Loucy (cell line): ENCODE measurements at regions not wholly inside any gene's neighbourhood (a gene's known extent, or its start where the extent isn't known, plus 50 kb on each side); places are given as distances from the start of the nearest gene placed in this dataset.

ENCODE experiments used
- H2AFZ ChIP-seq: fragments of 200-600 bp; sonication (generic); 2 replicates; pipeline ENCODE4 v1.6.0; 2016; ENCODE audit warnings: antibody characterized with exemption, mild to moderate bottlenecking, low read length, moderate library complexity
- H3F3A ChIP-seq: fragments of 200-600 bp; 2 replicates; pipeline ENCODE4 v1.6.0; 2016; ENCODE audit warnings: antibody characterized with exemption, low read depth, mild to moderate bottlenecking
- H3K27me3 ChIP-seq: fragments of 200-600 bp; sonication (generic); 2 replicates; pipeline ENCODE4 v1.6.1; 2014; ENCODE audit warnings: low read length, mild to moderate bottlenecking; ENCODE audit not compliant: insufficient read depth, poor library complexity, severe bottlenecking
- H3K36me3 ChIP-seq: fragments of 200-600 bp; sonication (generic); 2 replicates; pipeline ENCODE4 v1.6.1; 2016; ENCODE audit warnings: low read length; ENCODE audit not compliant: insufficient read depth
- H3K4me1 ChIP-seq: fragments of 200-600 bp; sonication (generic); 2 replicates; pipeline ENCODE4 v1.5.1; 2014; ENCODE audit warnings: low read length, mild to moderate bottlenecking; ENCODE audit not compliant: insufficient read depth, poor library complexity, severe bottlenecking
- H3K4me2 ChIP-seq: fragments of 200-600 bp; sonication (generic); 2 replicates; pipeline ENCODE4 v1.6.0; 2014; ENCODE audit warnings: antibody characterized with exemption, low read length, low read depth, mild to moderate bottlenecking; ENCODE audit not compliant: poor library complexity, severe bottlenecking
- H3K4me3 ChIP-seq: fragments of 200-600 bp; sonication (generic); 2 replicates; pipeline ENCODE4 v1.5.1; 2014; ENCODE audit warnings: low read length, mild to moderate bottlenecking, mixed read lengths; ENCODE audit not compliant: poor library complexity, severe bottlenecking
- H3K79me2 ChIP-seq: fragments of 200-600 bp; sonication (generic); 2 replicates; pipeline ENCODE4 v1.6.1; 2014; ENCODE audit warnings: low read length; ENCODE audit not compliant: insufficient read depth
- H3K9ac ChIP-seq: fragments of 200-600 bp; sonication (generic); 2 replicates; pipeline ENCODE4 v1.6.0; 2014; ENCODE audit warnings: mild to moderate bottlenecking, low read depth, low read length, moderate library complexity; ENCODE audit not compliant: poor library complexity, severe bottlenecking
- H3K9me2 ChIP-seq: fragments of 200-600 bp; sonication (generic); replicated peaks from 2 replicates; pipeline ENCODE4 v1.6.1; 2016; ENCODE audit warnings: low read depth, low read length, mixed read lengths
- H3K9me3 ChIP-seq: fragments of 200-600 bp; sonication (generic); 2 replicates; pipeline ENCODE4 v1.6.1; 2014; ENCODE audit warnings: mild to moderate bottlenecking, antibody characterized with exemption, low read length, low read depth; ENCODE audit not compliant: insufficient read depth
- H4K20me1 ChIP-seq: fragments of 200-600 bp; sonication (generic); 2 replicates; pipeline ENCODE4 v1.6.0; 2014; ENCODE audit warnings: antibody characterized with exemption, low read length, mild to moderate bottlenecking; ENCODE audit not compliant: insufficient read depth, poor library complexity, severe bottlenecking
- EZH2phosphoT487 ChIP-seq: fragments of 200-600 bp; IDR thresholded peaks from 2 replicates; pipeline ENCODE4 v1.6.1; 2018; ENCODE audit warnings: antibody characterized with exemption, mild to moderate bottlenecking, moderate library complexity, borderline replicate concordance
- TF ChIP-seq, protein P1 (sequence below): fragments of 200-600 bp; sonication (generic); conservative IDR thresholded peaks from 2 replicates; pipeline ENCODE4 v1.5.1; 2014; ENCODE audit warnings: mild to moderate bottlenecking, antibody characterized with exemption, low read length

DNA sequence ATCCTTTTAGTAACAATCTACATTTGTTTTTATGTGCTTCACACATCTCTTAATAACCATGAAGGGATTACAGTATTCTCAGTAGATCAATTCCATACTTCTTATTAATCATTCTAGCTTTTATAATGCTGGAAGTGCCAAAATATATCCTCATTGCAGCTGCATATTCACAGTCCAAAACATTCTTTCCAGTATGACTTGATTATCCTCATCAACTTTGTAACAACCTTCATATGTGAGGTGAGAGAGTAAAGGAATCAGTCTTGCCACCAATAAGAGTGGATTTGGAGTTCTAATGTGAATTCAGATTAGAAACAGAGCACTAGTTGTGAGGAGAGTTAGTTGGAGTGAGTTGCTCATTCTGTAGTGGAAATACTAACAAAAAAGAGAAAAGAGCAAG is 208.0 kb upstream of the SPRY2 start:
- no peaks in the 10 kb centered on the region for H3K9me2 ChIP-seq
- no peaks in the 10 kb centered on the region for H3K9me3 ChIP-seq
- peaks cover 2% of the 10 kb centered on the region for H3K4me1 ChIP-seq
- no peaks in the 10 kb centered on the region for H3K36me3 ChIP-seq
- peak overlapping the region; percentile 25; the same call in 1 of the 2 replicates for H2AFZ ChIP-seq
- H3K4me2 ChIP-seq: no peak overlapping the region
- TF ChIP-seq, protein P1, sequence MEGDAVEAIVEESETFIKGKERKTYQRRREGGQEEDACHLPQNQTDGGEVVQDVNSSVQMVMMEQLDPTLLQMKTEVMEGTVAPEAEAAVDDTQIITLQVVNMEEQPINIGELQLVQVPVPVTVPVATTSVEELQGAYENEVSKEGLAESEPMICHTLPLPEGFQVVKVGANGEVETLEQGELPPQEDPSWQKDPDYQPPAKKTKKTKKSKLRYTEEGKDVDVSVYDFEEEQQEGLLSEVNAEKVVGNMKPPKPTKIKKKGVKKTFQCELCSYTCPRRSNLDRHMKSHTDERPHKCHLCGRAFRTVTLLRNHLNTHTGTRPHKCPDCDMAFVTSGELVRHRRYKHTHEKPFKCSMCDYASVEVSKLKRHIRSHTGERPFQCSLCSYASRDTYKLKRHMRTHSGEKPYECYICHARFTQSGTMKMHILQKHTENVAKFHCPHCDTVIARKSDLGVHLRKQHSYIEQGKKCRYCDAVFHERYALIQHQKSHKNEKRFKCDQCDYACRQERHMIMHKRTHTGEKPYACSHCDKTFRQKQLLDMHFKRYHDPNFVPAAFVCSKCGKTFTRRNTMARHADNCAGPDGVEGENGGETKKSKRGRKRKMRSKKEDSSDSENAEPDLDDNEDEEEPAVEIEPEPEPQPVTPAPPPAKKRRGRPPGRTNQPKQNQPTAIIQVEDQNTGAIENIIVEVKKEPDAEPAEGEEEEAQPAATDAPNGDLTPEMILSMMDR: no peak
- TF ChIP-seq EZH2phosphoT487: no peak
- no peaks in the 10 kb centered on the region for H3F3A ChIP-seq
- no peaks in the 10 kb centered on the region for H4K20me1 ChIP-seq
- no peak overlapping the region for H3K9ac ChIP-seq
- no peaks in the 10 kb centered on the region for H3K27me3 ChIP-seq
- no peak overlapping the region for H3K4me3 ChIP-seq
- H3K79me2 ChIP-seq: no peaks in the 10 kb centered on the region

DNA sequence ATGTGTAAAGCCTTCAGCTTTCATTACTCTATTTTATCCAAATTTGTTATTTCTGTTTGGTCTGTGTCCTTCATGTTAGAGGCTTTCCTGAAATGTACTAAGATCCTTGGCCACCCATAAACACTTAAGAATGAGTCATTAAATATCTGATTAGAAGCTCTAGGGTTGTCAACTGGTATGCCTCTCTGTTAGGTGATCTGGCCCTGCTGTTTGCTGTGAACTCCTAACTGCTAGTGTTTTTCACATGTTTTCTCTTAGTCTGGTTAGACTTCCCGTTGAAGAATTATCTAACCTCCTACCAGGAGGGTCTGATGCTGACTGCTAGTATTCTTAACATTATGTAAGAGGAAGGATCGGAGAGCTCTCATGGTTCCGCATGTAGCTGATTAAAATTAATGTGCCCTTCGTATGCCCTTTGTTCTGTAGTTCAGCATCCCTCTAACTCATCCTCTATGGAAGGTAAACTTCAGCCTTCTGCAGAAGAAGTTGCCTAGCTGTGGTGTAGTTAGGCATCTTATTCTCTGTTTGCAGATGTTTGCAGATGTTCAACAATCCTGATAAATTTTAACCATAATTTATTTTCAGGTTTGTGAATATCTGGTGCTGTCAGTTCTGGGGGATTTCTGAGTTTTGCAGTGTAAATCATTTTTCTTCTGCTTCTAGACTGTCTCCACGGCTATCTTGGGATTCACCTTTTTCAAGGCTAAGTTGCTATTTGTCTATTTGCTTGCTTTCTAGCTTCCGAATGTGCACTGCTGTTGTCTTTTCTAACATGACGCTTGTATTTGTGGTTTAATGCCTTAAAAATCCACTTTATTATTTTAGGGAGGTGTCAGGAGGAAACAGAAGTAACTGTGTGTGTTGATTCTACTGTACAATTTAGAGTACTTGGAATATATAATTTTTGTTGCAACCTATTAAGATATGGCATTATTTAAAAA is 207.2 kb upstream of the SPRY2 start:
- H3F3A ChIP-seq: no peaks in the 10 kb centered on the region
- no peaks in the 10 kb centered on the region for H3K79me2 ChIP-seq
- H3K4me1 ChIP-seq: peaks cover 2% of the 10 kb centered on the region
- no peaks in the 10 kb centered on the region for H3K27me3 ChIP-seq
- H4K20me1 ChIP-seq: no peaks in the 10 kb centered on the region
- no peak overlapping the region for H3K9ac ChIP-seq
- no peak overlapping the region for H3K4me3 ChIP-seq
- no peaks in the 10 kb centered on the region for H3K9me2 ChIP-seq
- H3K9me3 ChIP-seq: no peaks in the 10 kb centered on the region
- H2AFZ ChIP-seq: no peak overlapping the region
- TF ChIP-seq, protein P1: no peak
- no peak for TF ChIP-seq EZH2phosphoT487
- no peak overlapping the region for H3K4me2 ChIP-seq
- no peaks in the 10 kb centered on the region for H3K36me3 ChIP-seq

GRCh38 chr13:80547341-80547740 is 206.4 kb upstream of the SPRY2 start:
- Histone ChIP-seq H3K9me2 (no peaks in the 10 kb centered on the region), H3F3A (no peaks in the 10 kb centered on the region), H2AFZ (no peak overlapping the region), H3K4me3 (no peak overlapping the region), H3K9ac (no peak overlapping the region), H3K4me1 (peaks cover 2% of the 10 kb centered on the region), H3K27me3 (no peaks in the 10 kb centered on the region), H4K20me1 (no peaks in the 10 kb centered on the region), H3K79me2 (no peaks in the 10 kb centered on the region), H3K9me3 (no peaks in the 10 kb centered on the region), H3K4me2 (no peak overlapping the region), H3K36me3 (no peaks in the 10 kb centered on the region)
- TF ChIP-seq EZH2phosphoT487: no peak
- TF ChIP-seq, protein P1: no peak
